ENCODE measurements at regions not wholly inside any gene's neighbourhood (a gene's known extent, or its start where the extent isn't known, plus 50 kb on each side); places are given as distances from the start of the nearest gene placed in this dataset.

DNA sequence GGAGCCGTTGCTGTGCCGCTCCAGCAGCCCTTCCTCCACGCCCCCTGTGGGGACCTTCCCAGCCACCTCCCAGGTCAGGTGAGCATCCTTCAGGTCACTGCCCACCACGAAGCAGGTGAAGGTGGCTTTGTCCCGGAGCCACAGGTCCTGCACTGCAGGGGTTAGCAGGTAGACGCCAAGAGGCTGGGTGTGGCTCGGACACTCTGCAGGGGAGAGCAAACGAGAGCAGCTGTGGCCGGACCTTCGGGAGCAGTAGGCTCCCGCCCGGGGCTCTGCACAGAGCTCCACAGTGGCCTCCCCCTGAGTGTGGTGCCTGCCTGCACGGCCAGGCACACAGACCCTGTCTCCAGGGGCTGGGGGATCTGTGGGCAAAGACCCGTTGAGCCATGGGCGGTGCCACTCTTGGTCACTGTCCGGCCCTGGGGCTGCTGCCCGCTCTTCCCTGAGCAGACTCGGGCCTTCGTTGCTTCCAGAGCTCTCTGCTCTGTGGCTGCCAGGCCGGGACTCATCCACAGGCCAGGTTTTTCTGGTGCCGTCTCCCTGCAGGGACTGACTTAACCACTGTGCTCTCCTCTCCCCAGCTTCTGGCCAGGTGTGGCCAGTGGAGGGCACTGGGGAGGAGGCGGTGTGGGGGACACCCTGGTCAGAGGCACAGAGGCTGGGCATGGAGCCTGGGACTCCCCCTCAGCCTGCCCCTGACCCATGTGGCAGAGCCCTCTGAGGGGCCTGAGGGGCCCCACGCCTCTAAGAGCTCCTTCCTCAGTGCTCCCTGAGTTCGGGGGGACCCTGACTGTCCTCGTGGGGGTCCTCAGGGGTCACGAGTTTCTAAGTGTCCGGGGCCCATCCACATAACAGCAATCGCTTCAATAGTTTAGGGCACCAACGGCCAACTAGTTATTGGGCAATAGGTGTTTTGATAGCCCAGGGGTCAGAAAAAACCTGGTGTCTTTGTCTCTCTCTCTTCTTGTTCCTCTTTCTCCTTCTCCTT is 314.9 kb downstream of the TMEM121 start (continued):
- TF ChIP-seq, protein P1, sequence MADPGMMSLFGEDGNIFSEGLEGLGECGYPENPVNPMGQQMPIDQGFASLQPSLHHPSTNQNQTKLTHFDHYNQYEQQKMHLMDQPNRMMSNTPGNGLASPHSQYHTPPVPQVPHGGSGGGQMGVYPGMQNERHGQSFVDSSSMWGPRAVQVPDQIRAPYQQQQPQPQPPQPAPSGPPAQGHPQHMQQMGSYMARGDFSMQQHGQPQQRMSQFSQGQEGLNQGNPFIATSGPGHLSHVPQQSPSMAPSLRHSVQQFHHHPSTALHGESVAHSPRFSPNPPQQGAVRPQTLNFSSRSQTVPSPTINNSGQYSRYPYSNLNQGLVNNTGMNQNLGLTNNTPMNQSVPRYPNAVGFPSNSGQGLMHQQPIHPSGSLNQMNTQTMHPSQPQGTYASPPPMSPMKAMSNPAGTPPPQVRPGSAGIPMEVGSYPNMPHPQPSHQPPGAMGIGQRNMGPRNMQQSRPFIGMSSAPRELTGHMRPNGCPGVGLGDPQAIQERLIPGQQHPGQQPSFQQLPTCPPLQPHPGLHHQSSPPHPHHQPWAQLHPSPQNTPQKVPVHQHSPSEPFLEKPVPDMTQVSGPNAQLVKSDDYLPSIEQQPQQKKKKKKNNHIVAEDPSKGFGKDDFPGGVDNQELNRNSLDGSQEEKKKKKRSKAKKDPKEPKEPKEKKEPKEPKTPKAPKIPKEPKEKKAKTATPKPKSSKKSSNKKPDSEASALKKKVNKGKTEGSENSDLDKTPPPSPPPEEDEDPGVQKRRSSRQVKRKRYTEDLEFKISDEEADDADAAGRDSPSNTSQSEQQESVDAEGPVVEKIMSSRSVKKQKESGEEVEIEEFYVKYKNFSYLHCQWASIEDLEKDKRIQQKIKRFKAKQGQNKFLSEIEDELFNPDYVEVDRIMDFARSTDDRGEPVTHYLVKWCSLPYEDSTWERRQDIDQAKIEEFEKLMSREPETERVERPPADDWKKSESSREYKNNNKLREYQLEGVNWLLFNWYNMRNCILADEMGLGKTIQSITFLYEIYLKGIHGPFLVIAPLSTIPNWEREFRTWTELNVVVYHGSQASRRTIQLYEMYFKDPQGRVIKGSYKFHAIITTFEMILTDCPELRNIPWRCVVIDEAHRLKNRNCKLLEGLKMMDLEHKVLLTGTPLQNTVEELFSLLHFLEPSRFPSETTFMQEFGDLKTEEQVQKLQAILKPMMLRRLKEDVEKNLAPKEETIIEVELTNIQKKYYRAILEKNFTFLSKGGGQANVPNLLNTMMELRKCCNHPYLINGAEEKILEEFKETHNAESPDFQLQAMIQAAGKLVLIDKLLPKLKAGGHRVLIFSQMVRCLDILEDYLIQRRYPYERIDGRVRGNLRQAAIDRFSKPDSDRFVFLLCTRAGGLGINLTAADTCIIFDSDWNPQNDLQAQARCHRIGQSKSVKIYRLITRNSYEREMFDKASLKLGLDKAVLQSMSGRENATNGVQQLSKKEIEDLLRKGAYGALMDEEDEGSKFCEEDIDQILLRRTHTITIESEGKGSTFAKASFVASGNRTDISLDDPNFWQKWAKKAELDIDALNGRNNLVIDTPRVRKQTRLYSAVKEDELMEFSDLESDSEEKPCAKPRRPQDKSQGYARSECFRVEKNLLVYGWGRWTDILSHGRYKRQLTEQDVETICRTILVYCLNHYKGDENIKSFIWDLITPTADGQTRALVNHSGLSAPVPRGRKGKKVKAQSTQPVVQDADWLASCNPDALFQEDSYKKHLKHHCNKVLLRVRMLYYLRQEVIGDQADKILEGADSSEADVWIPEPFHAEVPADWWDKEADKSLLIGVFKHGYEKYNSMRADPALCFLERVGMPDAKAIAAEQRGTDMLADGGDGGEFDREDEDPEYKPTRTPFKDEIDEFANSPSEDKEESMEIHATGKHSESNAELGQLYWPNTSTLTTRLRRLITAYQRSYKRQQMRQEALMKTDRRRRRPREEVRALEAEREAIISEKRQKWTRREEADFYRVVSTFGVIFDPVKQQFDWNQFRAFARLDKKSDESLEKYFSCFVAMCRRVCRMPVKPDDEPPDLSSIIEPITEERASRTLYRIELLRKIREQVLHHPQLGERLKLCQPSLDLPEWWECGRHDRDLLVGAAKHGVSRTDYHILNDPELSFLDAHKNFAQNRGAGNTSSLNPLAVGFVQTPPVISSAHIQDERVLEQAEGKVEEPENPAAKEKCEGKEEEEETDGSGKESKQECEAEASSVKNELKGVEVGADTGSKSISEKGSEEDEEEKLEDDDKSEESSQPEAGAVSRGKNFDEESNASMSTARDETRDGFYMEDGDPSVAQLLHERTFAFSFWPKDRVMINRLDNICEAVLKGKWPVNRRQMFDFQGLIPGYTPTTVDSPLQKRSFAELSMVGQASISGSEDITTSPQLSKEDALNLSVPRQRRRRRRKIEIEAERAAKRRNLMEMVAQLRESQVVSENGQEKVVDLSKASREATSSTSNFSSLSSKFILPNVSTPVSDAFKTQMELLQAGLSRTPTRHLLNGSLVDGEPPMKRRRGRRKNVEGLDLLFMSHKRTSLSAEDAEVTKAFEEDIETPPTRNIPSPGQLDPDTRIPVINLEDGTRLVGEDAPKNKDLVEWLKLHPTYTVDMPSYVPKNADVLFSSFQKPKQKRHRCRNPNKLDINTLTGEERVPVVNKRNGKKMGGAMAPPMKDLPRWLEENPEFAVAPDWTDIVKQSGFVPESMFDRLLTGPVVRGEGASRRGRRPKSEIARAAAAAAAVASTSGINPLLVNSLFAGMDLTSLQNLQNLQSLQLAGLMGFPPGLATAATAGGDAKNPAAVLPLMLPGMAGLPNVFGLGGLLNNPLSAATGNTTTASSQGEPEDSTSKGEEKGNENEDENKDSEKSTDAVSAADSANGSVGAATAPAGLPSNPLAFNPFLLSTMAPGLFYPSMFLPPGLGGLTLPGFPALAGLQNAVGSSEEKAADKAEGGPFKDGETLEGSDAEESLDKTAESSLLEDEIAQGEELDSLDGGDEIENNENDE (IDR thresholded peaks at IDR 0.05; ENCODE audit: insufficient replicate concordance, low read length): no peak
- TF ChIP-seq TEAD4 (IDR thresholded peaks at IDR 0.05; ENCODE audit: low read depth, low read length) (no peak), CBX5 (IDR thresholded peaks at IDR 0.05; ENCODE audit: low read depth, low read length) (no peak), KDM4A (IDR thresholded peaks at IDR 0.05; ENCODE audit: low read depth, low read length, severe bottlenecking) (no peak)

Data from H1 (cell line).